ENCODE measurements at regions not wholly inside any gene's neighbourhood (a gene's known extent, or its start where the extent isn't known, plus 50 kb on each side); places are given as distances from the start of the nearest gene placed in this dataset.
"Not testable (repeated sequence)": the region's sequence is repeated elsewhere in the genome, so short reads cannot be mapped to it uniquely, and the experiment has no call there.

DNA sequence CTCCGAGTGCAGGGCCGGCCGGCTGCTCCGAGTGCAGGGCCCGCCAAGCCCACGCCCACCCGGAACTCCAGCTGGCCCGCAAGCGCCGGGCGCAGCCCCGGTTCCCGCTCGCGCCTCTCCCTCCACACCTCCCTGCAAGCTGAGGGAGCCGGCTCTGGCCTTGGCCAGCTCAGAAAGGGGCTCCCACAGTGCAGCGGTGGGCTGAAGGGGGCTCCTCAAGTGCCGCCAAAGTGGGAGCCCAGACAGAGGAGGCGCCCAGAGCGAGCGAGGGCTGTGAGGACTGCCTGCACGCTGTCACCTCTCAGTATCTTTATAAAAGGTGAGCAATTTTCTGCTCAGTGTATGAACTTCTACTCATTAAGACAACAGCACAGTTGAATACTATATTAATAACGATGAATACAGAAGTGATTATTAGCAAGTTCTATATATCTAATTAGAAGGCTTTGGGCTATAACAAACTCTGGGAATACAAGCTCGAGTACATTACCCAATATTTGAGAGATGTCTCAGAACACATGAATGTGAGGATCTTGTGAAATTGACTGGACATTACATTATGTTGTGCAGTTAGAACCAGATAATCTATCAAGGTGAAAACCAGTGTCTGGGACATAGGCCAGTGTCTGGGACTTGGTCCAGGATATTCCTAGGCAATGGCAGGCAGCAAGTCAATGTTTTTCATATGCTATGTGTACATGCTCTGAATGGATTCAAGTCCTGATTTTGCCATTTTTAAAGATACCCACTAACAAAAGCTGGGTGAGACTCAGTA is 112.9 kb downstream of the ZNF330 start:
- H3K4me1 Mint-ChIP-seq = peaks cover 3 to 10% (median 10%) of the 10 kb centered on the region in 3 donors
- H3K9me3 ChIP-seq (ENCODE audit: low read length); H3K9me3 Mint-ChIP-seq; H3K4me1 ChIP-seq (ENCODE audit: insufficient read depth, low read length); H3K27ac ChIP-seq (ENCODE audit: low read depth, low read length); H3K27ac Mint-ChIP-seq; POLR2A ChIA-PET; DNase-seq; H3K36me3 Mint-ChIP-seq; H3K27me3 ChIP-seq (ENCODE audit: insufficient read depth, low read length, poor library complexity, severe bottlenecking); H3K4me3 ChIP-seq (ENCODE audit: low read length); CTCF ChIA-PET; H3K36me3 ChIP-seq (ENCODE audit: insufficient read depth, low read length): not testable (repeated sequence)
- peak overlapping the region in 2 of 7 donors; percentile 19 to 70 for H3K4me3 Mint-ChIP-seq
- peaks cover 30 to 57% of the 10 kb centered on the region in 2 donors for H3K27me3 Mint-ChIP-seq

DNA sequence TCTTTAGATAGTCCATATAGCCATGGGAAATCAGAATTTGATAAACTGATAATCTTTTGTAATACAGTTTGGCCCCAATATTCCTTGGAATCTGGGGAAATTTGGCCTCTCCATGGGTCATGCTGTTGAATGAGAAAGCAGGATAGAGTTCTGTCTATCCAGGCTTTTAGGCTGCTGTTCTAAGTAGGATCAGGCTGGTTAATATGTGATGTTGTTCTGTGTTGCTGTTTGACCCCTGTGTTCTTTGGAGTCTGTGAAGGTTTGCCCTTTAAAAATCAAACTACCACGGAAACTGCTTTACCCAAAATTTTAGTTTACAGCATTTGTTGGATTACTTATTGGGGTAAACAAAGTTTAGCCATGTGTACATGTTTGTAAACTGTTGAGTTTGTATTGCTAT is 114.5 kb downstream of the ZNF330 start:
- Histone ChIP-seq H3K27ac (ENCODE audit: low read depth, low read length) (no peak overlapping the region), H3K9me3 (ENCODE audit: low read length) (no peaks in the 10 kb centered on the region), H3K4me1 (ENCODE audit: insufficient read depth, low read length) (no peaks in the 10 kb centered on the region), H3K36me3 (ENCODE audit: insufficient read depth, low read length) (no peaks in the 10 kb centered on the region), H3K4me3 (ENCODE audit: low read length) (no peak overlapping the region), H3K27me3 (ENCODE audit: insufficient read depth, low read length, poor library complexity, severe bottlenecking) (no peaks in the 10 kb centered on the region)
- H3K4me1 Mint-ChIP-seq = peaks cover 3 to 10% (median 4%) of the 10 kb centered on the region in 3 donors
- H3K27me3 Mint-ChIP-seq = peaks cover 28 to 57% of the 10 kb centered on the region in 2 donors
- ChIA-PET POLR2A (no interaction called here), CTCF (no interaction called here)
- DNase-seq = no peak
- no peak overlapping the region for H3K27ac Mint-ChIP-seq
- H3K9me3 Mint-ChIP-seq = no peaks in the 10 kb centered on the region
- no peak overlapping the region for H3K4me3 Mint-ChIP-seq
- no peaks in the 10 kb centered on the region for H3K36me3 Mint-ChIP-seq

- Mint-ChIP-seq H3K9me3 (no peaks in the 10 kb centered on the region), H3K27ac (no peak overlapping the region), H3K27me3 (peaks cover 15 to 46% of the 10 kb centered on the region in 2 donors), H3K4me1 (peaks cover 0 to 5% (median 0%) of the 10 kb centered on the region in 3 donors), H3K36me3 (no peaks in the 10 kb centered on the region), H3K4me3 (no peak overlapping the region)
- Histone ChIP-seq H3K4me1 (ENCODE audit: insufficient read depth, low read length) (no peaks in the 10 kb centered on the region), H3K36me3 (ENCODE audit: insufficient read depth, low read length) (no peaks in the 10 kb centered on the region), H3K4me3 (ENCODE audit: low read length) (no peak overlapping the region), H3K27ac (ENCODE audit: low read depth, low read length) (no peak overlapping the region), H3K9me3 (ENCODE audit: low read length) (no peaks in the 10 kb centered on the region), H3K27me3 (ENCODE audit: insufficient read depth, low read length, poor library complexity, severe bottlenecking) (no peaks in the 10 kb centered on the region)
- CTCF ChIA-PET = no interaction called here
- no peak for DNase-seq
- POLR2A ChIA-PET = no interaction called here
These were observed 117.5 kb downstream of the ZNF330 start for GRCh38 chr4:141338238-141338637.

- no peak for DNase-seq
- H3K4me3 Mint-ChIP-seq = no peak overlapping the region
- Histone ChIP-seq H3K9me3 (ENCODE audit: low read length) (no peaks in the 10 kb centered on the region), H3K27me3 (ENCODE audit: insufficient read depth, low read length, poor library complexity, severe bottlenecking) (no peaks in the 10 kb centered on the region), H3K4me1 (ENCODE audit: insufficient read depth, low read length) (no peaks in the 10 kb centered on the region), H3K27ac (ENCODE audit: low read depth, low read length) (no peak overlapping the region), H3K36me3 (ENCODE audit: insufficient read depth, low read length) (no peaks in the 10 kb centered on the region), H3K4me3 (ENCODE audit: low read length) (no peak overlapping the region)
- CTCF ChIA-PET = no interaction called here
- no peak overlapping the region for H3K27ac Mint-ChIP-seq
- H3K9me3 Mint-ChIP-seq = no peaks in the 10 kb centered on the region
- POLR2A ChIA-PET = no interaction called here
- H3K36me3 Mint-ChIP-seq = no peaks in the 10 kb centered on the region
- no peaks in the 10 kb centered on the region for H3K4me1 Mint-ChIP-seq
- H3K27me3 Mint-ChIP-seq = peaks cover 5 to 41% of the 10 kb centered on the region in 2 donors
These were observed 118.7 kb downstream of the ZNF330 start for GRCh38 chr4:141339391-141339790.

DNA sequence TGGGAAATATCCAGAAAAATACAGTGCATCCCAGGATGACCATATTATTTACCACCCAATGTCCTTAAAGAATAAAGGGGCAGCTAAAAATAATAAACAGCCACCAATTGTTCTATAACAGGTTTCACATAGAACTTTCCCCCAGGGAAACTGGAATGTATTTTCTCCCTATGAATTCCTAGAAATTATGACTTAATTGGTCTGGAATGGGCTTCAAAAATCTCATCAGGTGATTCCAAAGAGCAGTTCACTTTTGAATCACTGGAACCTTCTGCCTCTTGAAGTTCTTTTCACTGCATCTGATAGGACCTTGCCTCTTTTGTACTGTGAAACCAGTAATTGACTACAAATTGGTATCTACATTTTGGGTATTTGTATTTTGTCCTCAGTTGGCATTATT is 119.3 kb downstream of the ZNF330 start:
- Histone ChIP-seq H3K27me3 (ENCODE audit: insufficient read depth, low read length, poor library complexity, severe bottlenecking) (no peaks in the 10 kb centered on the region), H3K4me1 (ENCODE audit: insufficient read depth, low read length) (no peaks in the 10 kb centered on the region), H3K4me3 (ENCODE audit: low read length) (no peak overlapping the region), H3K9me3 (ENCODE audit: low read length) (no peaks in the 10 kb centered on the region), H3K27ac (ENCODE audit: low read depth, low read length) (no peak overlapping the region), H3K36me3 (ENCODE audit: insufficient read depth, low read length) (no peaks in the 10 kb centered on the region)
- POLR2A ChIA-PET = no interaction called here
- Mint-ChIP-seq H3K36me3 (no peaks in the 10 kb centered on the region), H3K27ac (no peak overlapping the region), H3K9me3 (no peaks in the 10 kb centered on the region), H3K4me3 (no peak overlapping the region), H3K27me3 (peaks cover 4 to 37% of the 10 kb centered on the region in 2 donors), H3K4me1 (no peaks in the 10 kb centered on the region)
- DNase-seq = no peak
- CTCF ChIA-PET = no interaction called here

DNA sequence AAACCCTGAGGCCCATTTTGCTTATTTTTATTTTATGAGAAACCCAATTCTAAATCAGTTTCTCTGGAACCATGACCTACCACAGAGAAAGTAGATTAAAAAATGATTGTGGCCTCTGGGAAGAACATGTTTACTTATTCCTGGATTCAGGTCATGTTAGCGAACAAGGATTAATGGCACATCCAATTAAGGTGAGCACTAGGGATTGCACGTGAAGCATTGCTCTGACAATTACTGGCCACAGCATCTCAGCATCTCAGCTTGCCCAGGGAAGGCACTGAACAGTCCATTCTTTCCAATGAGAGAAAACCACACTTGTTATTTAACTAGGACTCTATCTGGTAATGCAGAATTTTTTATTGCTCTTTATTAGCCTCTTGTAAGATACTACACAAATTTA is 119.8 kb downstream of the ZNF330 start:
- Histone ChIP-seq H3K4me1 (ENCODE audit: insufficient read depth, low read length) (no peaks in the 10 kb centered on the region), H3K27ac (ENCODE audit: low read depth, low read length) (no peak overlapping the region), H3K27me3 (ENCODE audit: insufficient read depth, low read length, poor library complexity, severe bottlenecking) (no peaks in the 10 kb centered on the region), H3K4me3 (ENCODE audit: low read length) (no peak overlapping the region), H3K9me3 (ENCODE audit: low read length) (no peaks in the 10 kb centered on the region), H3K36me3 (ENCODE audit: insufficient read depth, low read length) (no peaks in the 10 kb centered on the region)
- Mint-ChIP-seq H3K27me3 (peaks cover 4 to 32% of the 10 kb centered on the region in 2 donors), H3K27ac (no peak overlapping the region), H3K4me1 (no peaks in the 10 kb centered on the region), H3K9me3 (no peaks in the 10 kb centered on the region), H3K36me3 (no peaks in the 10 kb centered on the region), H3K4me3 (no peak overlapping the region)
- DNase-seq = no peak
- ChIA-PET CTCF (no interaction called here), POLR2A (no interaction called here)

- no peak overlapping the region for H3K27ac Mint-ChIP-seq
These were observed 125.4 kb downstream of the ZNF330 start for GRCh38 chr4:141346144-141346543.

GRCh38 chr4:141347684-141348083 is 127.0 kb downstream of the ZNF330 start:
- Histone ChIP-seq H3K9me3 (ENCODE audit: low read length) (no peaks in the 10 kb centered on the region), H3K4me1 (ENCODE audit: insufficient read depth, low read length) (no peaks in the 10 kb centered on the region), H3K4me3 (ENCODE audit: low read length) (no peak overlapping the region), H3K27me3 (ENCODE audit: insufficient read depth, low read length, poor library complexity, severe bottlenecking) (no peaks in the 10 kb centered on the region), H3K36me3 (ENCODE audit: insufficient read depth, low read length) (no peaks in the 10 kb centered on the region), H3K27ac (ENCODE audit: low read depth, low read length) (no peak overlapping the region)
- H3K4me3 Mint-ChIP-seq = no peak overlapping the region
- CTCF ChIA-PET = no interaction called here
- H3K27me3 Mint-ChIP-seq = peaks cover 5 to 7% of the 10 kb centered on the region in 2 donors
- no peaks in the 10 kb centered on the region for H3K36me3 Mint-ChIP-seq
- H3K27ac Mint-ChIP-seq = no peak overlapping the region
- DNase-seq = no peak
- POLR2A ChIA-PET = no interaction called here
- H3K9me3 Mint-ChIP-seq = peaks cover 0 to 2% (median 0%) of the 10 kb centered on the region in 5 donors
- H3K4me1 Mint-ChIP-seq = no peaks in the 10 kb centered on the region

More at GRCh38 chr4:141346144-141346543, 125.4 kb downstream of the ZNF330 start:
- Histone ChIP-seq H3K27ac (ENCODE audit: low read depth, low read length) (no peak overlapping the region), H3K4me3 (ENCODE audit: low read length) (no peak overlapping the region), H3K27me3 (ENCODE audit: insufficient read depth, low read length, poor library complexity, severe bottlenecking) (no peaks in the 10 kb centered on the region), H3K9me3 (ENCODE audit: low read length) (no peaks in the 10 kb centered on the region), H3K4me1 (ENCODE audit: insufficient read depth, low read length) (no peaks in the 10 kb centered on the region), H3K36me3 (ENCODE audit: insufficient read depth, low read length) (no peaks in the 10 kb centered on the region)
- POLR2A ChIA-PET = no interaction called here
- no peak for DNase-seq
- peaks cover 7 to 13% of the 10 kb centered on the region in 2 donors for H3K27me3 Mint-ChIP-seq
- CTCF ChIA-PET = interaction anchor here (1.3 kb wide), 1 partner anchor 11 kb away, joined by 3 read pairs; no protein-coding TSS in a partner anchor
- H3K4me1 Mint-ChIP-seq = no peaks in the 10 kb centered on the region
- no peak overlapping the region for H3K4me3 Mint-ChIP-seq
- no peaks in the 10 kb centered on the region for H3K36me3 Mint-ChIP-seq
- H3K9me3 Mint-ChIP-seq = peaks cover 0 to 2% (median 0%) of the 10 kb centered on the region in 5 donors

Data from CD8-positive, alpha-beta memory T cell (primary cell).